SK-N-MC (cell line): ENCODE measurements at regions not wholly inside any gene's neighbourhood (a gene's known extent, or its start where the extent isn't known, plus 50 kb on each side); places are given as distances from the start of the nearest gene placed in this dataset.
A peak's percentile ranks its signal among the peaks of the same experiment; 100 is the strongest.

Experiments
- DNase-seq: peaks from one replicate; pipeline ENCODE4 v3.0.0-alpha.2; 2011; ENCODE audit warnings: low read depth, low spot score
- H3K27ac ChIP-seq: fragments of 200-600 bp; sonication (generic); 2 replicates; pipeline ENCODE4 v1.5.1; 2016; ENCODE audit warnings: mixed run types
- H3K36me3 ChIP-seq: fragments of 200-600 bp; sonication (generic); 2 replicates; pipeline ENCODE4 v1.6.1; 2017; ENCODE audit warnings: antibody characterized with exemption, low read length, mixed read lengths; ENCODE audit not compliant: insufficient read depth
- H3K4me3 ChIP-seq: fragments of 200-600 bp; sonication (generic); 2 replicates; pipeline ENCODE4 v1.5.1; 2016
- H3K9ac ChIP-seq: fragments of 200-600 bp; sonication (generic); 2 replicates; pipeline ENCODE4 v1.8.0; 2017; ENCODE audit warnings: mixed run types, mixed read lengths; ENCODE audit not compliant: insufficient read length
- H3K9me3 ChIP-seq: fragments of 200-600 bp; sonication (generic); 2 replicates; pipeline ENCODE4 v1.6.1; 2017; ENCODE audit warnings: low read depth, mild to moderate bottlenecking, antibody characterized with exemption, low read length, moderate library complexity, mixed read lengths
- EZH2 ChIP-seq: fragments of 200-600 bp; sonication (generic); IDR thresholded peaks from one replicate; pipeline ENCODE4 v1.6.1; 2017; ENCODE audit warnings: antibody characterized with exemption
- FOXP2 ChIP-seq: optimal IDR thresholded peaks from 2 replicates; pipeline ENCODE3; 2011; ENCODE audit warnings: mild to moderate bottlenecking, moderate library complexity; ENCODE audit not compliant: insufficient read depth; ENCODE audit errors: extremely low read length, control extremely low read depth
- POLR2AphosphoS5 ChIP-seq: IDR thresholded peaks from 2 replicates; pipeline ENCODE4 v1.6.1; 2012; ENCODE audit warnings: mild to moderate bottlenecking, low read depth, low read length, borderline replicate concordance

DNA sequence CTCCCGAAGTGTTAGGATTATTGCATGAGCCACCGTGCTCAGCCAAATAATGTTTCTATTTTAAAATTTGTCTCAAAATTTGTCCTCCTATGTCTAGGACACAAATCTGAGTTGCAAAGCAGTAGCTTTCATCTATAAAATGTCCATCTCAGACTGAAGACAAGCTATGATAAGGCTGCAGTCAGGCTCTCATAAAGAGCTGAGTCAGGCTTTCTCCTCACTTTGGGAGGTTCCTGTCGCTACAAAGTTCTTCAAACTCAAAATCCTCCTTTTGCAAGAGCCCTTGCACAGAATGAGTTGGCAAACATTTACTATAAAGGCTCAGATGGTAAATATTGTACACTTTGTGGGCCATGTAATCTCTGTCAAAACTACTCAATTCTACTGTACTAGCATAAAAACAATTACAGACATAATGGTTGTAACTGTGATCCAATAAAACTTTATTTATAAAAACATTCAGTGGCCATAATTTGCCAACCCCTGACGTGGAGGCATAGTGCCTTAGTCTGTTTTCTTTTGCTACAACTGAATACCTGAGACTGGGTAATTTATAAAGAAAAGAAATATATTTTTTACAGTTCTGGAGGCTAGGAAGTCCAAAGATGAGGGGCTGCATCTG, 154.9 kb upstream of the SATB2 start:
- Histone ChIP-seq H3K36me3 (no peaks in the 10 kb centered on the region), H3K9me3 (no peaks in the 10 kb centered on the region), H3K27ac (no peak overlapping the region), H3K4me3 (no peak overlapping the region), H3K9ac (no peak overlapping the region)
- no peak for DNase-seq
- TF ChIP-seq POLR2AphosphoS5 (no peak), EZH2 (no peak), FOXP2 (no peak)

DNA sequence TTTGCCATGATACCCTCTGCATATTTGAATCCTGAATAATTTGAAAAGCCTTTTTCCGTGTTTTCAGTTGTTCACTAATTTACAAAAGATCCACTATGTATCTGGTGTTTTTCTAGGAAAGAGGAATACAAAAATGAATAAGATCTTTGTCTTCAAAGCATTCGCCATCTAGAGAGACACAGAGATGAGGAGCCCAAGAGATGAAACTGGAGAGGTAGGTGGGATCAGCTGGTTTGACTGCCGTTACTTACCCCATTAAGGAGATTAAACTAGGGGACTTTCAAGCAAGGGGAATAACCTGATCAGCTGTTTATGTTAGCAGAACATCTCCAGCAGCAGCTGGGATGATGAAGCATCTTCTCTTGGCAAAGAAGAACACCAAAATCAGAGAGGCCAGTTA, 150.2 kb upstream of the SATB2 start:
- no peak for DNase-seq
- H3K9ac ChIP-seq: no peak overlapping the region

DNA sequence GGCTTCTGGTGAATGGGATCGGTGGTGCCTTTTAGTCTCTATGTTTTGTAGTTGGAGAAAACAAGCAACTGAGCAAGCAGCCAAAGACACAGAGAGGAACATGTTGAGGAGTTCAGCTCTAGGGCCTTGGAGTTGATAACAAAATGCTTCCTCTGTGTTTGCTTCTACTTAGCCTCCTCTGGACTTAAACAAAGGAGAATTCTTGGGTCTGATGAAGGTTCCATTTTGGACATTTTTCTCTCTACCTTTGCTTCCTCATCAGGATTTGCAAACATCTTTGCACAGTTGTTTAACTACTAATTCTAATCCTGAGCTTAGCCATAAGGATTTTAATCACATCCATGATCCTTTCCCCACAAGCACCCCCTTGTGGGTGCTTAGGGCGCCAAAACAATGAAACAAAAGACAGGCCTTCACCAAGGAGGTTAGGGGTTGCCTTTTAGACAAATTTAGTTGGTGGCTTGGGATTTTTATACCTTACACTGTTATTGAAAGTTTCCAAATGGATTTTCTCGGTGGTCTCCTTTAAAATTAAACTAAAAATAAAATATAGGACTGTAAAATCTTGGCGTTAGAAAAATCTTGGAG, 148.5 kb upstream of the SATB2 start:
- no peak for DNase-seq
- no peaks in the 10 kb centered on the region for H3K36me3 ChIP-seq
- H3K27ac ChIP-seq: no peak overlapping the region
- TF ChIP-seq FOXP2: no peak
- no peak for TF ChIP-seq EZH2
- no peak for TF ChIP-seq POLR2AphosphoS5
- H3K9ac ChIP-seq: no peak overlapping the region
- no peaks in the 10 kb centered on the region for H3K9me3 ChIP-seq
- H3K4me3 ChIP-seq: no peak overlapping the region

More for the DNA sequence above, 150.2 kb upstream of the SATB2 start:
- Histone ChIP-seq H3K4me3 (no peak overlapping the region), H3K9me3 (no peaks in the 10 kb centered on the region), H3K27ac (no peak overlapping the region), H3K36me3 (no peaks in the 10 kb centered on the region)
- no peak for TF ChIP-seq FOXP2

DNA sequence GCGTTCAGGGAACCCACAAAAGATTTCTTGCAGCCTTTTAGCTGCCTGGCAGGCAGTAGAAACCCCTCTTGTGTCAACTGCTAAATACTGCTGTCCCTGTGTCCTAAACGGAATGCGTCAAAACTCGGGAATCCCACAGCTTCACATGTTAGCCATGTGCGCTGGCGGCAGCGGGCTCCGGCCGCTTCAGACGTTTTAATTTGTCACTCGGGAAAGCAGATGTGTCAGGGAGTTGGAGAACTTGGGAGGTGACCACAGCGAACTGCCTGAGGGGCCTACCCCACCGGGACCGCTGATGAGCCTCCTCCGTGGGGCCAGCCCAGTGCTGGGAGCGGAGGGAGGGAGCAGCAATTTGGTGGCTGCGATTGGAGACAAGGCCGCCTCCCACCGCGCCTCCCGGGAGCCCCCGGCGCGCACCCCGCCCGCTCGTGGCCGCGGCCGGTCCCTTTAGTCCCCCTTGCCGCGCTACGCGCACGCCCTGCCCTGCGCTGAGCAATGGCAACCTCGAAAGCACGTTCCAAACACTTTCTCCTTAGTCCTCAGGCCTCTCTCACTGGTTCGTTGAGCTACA, 146.1 kb upstream of the SATB2 start:
- no peak for TF ChIP-seq FOXP2
- no peak for TF ChIP-seq POLR2AphosphoS5
- no peak for TF ChIP-seq EZH2

DNA sequence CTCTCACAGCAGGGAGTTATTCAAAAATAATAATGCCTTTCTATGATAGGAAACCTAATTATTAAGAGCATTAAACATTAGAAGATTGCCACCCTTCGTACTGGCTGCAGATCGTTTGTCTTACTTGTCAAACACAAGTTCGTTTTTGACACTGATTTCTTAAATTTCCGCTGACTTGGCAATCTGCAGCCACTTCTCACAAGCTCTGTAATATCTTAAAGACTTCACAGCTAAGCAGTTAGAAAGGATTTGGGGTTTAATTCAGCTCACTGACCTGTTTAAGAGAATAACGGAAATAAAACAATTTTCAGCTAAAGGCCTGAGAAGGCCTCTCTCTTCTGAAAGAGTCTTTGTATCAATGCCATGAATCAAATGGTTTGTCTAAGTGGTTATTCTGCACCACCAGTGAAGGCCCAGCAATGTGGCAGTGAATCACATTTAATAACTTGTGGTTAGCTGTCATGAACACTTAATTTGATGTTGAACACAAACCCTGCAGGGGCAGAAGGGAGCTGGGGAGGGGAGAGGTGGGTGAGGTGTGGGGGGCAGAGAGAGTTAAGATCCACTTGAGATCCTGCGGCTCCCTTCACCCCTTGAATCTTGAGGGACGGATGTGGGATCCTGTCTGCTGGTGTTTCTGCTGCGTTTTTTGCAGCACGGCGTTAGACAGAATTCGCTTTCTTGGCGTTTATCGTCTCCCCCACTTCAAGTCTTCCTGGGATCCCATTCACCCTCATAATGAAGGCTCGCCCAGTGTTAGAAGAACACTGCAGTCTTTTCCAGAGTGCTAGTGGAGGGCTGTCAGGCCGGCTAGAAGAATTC, 145.4 kb upstream of the SATB2 start:
- Histone ChIP-seq H3K27ac (peak overlapping the region; percentile 77), H3K9me3 (no peaks in the 10 kb centered on the region), H3K9ac (peak overlapping the region; percentile 27), H3K36me3 (no peaks in the 10 kb centered on the region), H3K4me3 (peak overlapping the region; percentile 36)
- peak; percentile 39 for DNase-seq
- TF ChIP-seq POLR2AphosphoS5: peak; percentile 14; the same call in 1 of the 2 replicates
- TF ChIP-seq FOXP2: no peak

More for the DNA sequence above, 146.1 kb upstream of the SATB2 start:
- no peak for DNase-seq
- H3K27ac ChIP-seq: peak overlapping the region; percentile 77
- no peaks in the 10 kb centered on the region for H3K36me3 ChIP-seq
- no peak overlapping the region; the same call in 1 of the 2 replicates for H3K4me3 ChIP-seq
- H3K9me3 ChIP-seq: no peaks in the 10 kb centered on the region
- H3K9ac ChIP-seq: no peak overlapping the region

DNA sequence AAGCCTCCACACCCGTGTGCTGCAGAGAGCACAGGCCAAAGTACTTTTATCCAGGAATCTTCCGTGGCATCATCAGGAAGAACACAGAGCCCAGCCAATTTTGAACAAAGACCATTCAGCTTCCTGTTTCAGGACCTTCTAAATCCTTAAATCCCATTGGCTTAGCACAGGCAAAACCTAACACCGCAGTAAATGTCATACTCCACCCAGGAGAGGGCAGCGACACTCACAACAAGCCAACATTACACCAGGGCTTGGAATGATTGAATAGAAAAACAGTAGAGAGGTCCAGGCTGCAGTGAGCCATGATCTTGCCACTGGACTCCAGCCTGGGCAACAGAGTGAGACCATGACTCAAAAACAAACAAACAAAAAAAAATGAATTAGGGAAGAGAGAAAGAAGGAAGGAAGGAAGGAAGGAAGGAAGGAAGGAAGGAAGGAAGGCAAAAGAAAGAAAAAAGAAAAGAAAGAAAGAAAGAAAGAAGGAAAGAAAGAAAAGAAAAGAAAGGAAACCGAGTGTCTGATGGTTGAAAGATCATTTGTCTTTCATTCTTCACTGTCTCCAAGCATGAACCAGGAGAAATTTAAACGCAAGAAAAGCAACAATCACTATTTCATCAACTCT, 144.6 kb upstream of the SATB2 start:
- no peak for TF ChIP-seq POLR2AphosphoS5
- TF ChIP-seq EZH2: no peak
- TF ChIP-seq FOXP2: no peak
- H3K4me3 ChIP-seq: peak overlapping the region; percentile 36
- H3K9ac ChIP-seq: peak overlapping the region; percentile 27
- H3K36me3 ChIP-seq: no peaks in the 10 kb centered on the region
- peak; percentile 56 for DNase-seq
- peak overlapping the region; percentile 77 for H3K27ac ChIP-seq
- H3K9me3 ChIP-seq: no peaks in the 10 kb centered on the region

DNA sequence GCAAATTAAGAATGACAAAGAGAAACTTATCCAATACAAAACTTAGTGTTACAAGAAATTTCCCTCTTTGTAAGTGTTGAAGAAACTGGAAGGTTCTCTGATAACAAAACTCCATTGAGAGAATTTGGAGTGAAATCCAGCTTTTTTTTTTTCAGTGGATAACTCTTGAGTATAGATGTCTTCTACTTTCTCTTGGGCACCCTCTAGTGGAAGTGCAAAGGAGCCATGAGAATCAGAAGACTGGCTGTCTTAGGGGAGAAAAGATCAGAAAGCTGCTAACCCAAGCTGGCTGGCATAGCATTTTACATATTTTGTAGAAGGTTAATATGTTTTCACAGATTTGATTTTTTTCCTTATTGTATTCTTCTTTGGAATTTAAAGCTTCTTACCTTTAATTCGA, 138.8 kb upstream of the SATB2 start:
- no peak for DNase-seq
- no peak overlapping the region for H3K4me3 ChIP-seq
- no peaks in the 10 kb centered on the region for H3K36me3 ChIP-seq
- H3K9me3 ChIP-seq: no peaks in the 10 kb centered on the region
- no peak overlapping the region for H3K9ac ChIP-seq
- TF ChIP-seq EZH2: no peak
- TF ChIP-seq POLR2AphosphoS5: no peak
- TF ChIP-seq FOXP2: no peak
- no peak overlapping the region for H3K27ac ChIP-seq

DNA sequence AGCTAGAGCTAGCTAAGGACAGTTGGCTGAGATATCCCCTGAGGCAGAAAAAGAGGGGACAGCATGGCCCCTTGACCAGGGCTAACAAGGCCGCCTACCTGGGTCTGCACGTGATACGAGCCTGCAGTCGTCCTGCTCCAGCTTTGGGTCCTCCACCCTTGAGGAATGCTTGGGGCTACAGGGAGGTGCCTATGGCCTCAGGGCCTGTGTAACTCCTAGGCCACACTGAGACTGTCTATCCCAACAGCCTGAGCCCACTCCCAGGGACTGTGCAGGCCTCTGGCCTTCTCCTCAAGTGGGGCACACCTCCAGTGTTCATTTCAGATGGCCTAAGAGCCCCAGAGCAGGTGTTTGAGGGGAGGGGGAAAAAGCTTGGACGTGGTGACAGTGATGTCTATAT, 136.7 kb upstream of the SATB2 start:
- Histone ChIP-seq H3K9ac (no peak overlapping the region), H3K4me3 (no peak overlapping the region), H3K36me3 (no peaks in the 10 kb centered on the region), H3K9me3 (no peaks in the 10 kb centered on the region), H3K27ac (no peak overlapping the region)
- TF ChIP-seq POLR2AphosphoS5 (no peak), FOXP2 (no peak), EZH2 (no peak)
- DNase-seq: no peak
